IMR-90 (cell line): ENCODE measurements at regions not wholly inside any gene's neighbourhood (a gene's known extent, or its start where the extent isn't known, plus 50 kb on each side); places are given as distances from the start of the nearest gene placed in this dataset.

Source experiments
- BHLHE40 ChIP-seq: fragments of 150-350 bp; IDR thresholded peaks from 2 replicates; pipeline ENCODE4 v1.6.1; 2016; ENCODE audit warnings: mild to moderate bottlenecking, low read depth, low read length
- POLR2A ChIP-seq: IDR thresholded peaks from 2 replicates; pipeline ENCODE4 v1.6.1; 2012; ENCODE audit warnings: mild to moderate bottlenecking, low read depth, low read length
- RFX5 ChIP-seq: IDR thresholded peaks from 2 replicates; pipeline ENCODE4 v1.8.0; 2012; ENCODE audit warnings: low read depth, mild to moderate bottlenecking, low read length, moderate library complexity
- SMC3 ChIP-seq: fragments of 150-350 bp; IDR thresholded peaks from 2 replicates; pipeline ENCODE4 v1.6.1; 2016; ENCODE audit warnings: low read depth, mild to moderate bottlenecking, antibody characterized with exemption, low read length, moderate library complexity
- TF ChIP-seq, protein P1 (sequence below): conservative IDR thresholded peaks from 2 replicates; pipeline ENCODE4 v1.5.1; 2012; ENCODE audit warnings: mild to moderate bottlenecking, low read depth, low read length, improper control_type of control experiment
- TF ChIP-seq, protein P2 (sequence below): fragments of 150-350 bp; IDR thresholded peaks from 2 replicates; pipeline ENCODE4 v1.6.1; 2016; ENCODE audit warnings: low read depth, mild to moderate bottlenecking, low read length, moderate library complexity, borderline replicate concordance

- TF ChIP-seq BHLHE40 (no peak), POLR2A (no peak), SMC3 (no peak), RFX5 (no peak)
- TF ChIP-seq, protein P1, sequence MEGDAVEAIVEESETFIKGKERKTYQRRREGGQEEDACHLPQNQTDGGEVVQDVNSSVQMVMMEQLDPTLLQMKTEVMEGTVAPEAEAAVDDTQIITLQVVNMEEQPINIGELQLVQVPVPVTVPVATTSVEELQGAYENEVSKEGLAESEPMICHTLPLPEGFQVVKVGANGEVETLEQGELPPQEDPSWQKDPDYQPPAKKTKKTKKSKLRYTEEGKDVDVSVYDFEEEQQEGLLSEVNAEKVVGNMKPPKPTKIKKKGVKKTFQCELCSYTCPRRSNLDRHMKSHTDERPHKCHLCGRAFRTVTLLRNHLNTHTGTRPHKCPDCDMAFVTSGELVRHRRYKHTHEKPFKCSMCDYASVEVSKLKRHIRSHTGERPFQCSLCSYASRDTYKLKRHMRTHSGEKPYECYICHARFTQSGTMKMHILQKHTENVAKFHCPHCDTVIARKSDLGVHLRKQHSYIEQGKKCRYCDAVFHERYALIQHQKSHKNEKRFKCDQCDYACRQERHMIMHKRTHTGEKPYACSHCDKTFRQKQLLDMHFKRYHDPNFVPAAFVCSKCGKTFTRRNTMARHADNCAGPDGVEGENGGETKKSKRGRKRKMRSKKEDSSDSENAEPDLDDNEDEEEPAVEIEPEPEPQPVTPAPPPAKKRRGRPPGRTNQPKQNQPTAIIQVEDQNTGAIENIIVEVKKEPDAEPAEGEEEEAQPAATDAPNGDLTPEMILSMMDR, result no peak
- TF ChIP-seq, protein P2, sequence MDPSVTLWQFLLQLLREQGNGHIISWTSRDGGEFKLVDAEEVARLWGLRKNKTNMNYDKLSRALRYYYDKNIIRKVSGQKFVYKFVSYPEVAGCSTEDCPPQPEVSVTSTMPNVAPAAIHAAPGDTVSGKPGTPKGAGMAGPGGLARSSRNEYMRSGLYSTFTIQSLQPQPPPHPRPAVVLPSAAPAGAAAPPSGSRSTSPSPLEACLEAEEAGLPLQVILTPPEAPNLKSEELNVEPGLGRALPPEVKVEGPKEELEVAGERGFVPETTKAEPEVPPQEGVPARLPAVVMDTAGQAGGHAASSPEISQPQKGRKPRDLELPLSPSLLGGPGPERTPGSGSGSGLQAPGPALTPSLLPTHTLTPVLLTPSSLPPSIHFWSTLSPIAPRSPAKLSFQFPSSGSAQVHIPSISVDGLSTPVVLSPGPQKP, result no peak
These were observed 72.5 kb downstream of the TM2D3 start for GRCh38 chr15:101579631-101580163.
